GM23338 (cell line): ENCODE measurements at regions not wholly inside any gene's neighbourhood (a gene's known extent, or its start where the extent isn't known, plus 50 kb on each side); places are given as distances from the start of the nearest gene placed in this dataset.

ENCODE experiments used
- ATAC-seq: fragments of 200-7000 bp; cut with Tn5 transposase; 3 replicates; pipeline ENCODE4 v1.9.1; 2020
- DNase-seq: peaks from one replicate; pipeline ENCODE4 v3.0.0-alpha.2; 2015; ENCODE audit warnings: low spot score
- H2AFZ ChIP-seq: fragments of 200-600 bp; sonication (generic); 2 replicates; pipeline ENCODE4 v1.8.0; 2016; ENCODE audit warnings: antibody characterized with exemption, mild to moderate bottlenecking, moderate library complexity
- H3F3A ChIP-seq: fragments of 200-600 bp; sonication (generic); replicated peaks from 2 replicates; pipeline ENCODE4 v1.8.0; 2017; ENCODE audit warnings: antibody characterized with exemption, mixed run types, low read depth
- H3K27ac ChIP-seq: fragments of 200-600 bp; sonication (generic); 2 replicates; pipeline ENCODE4 v1.6.1; 2016; ENCODE audit warnings: low read depth
- H3K27me3 ChIP-seq: fragments of 200-600 bp; sonication (generic); 2 replicates; pipeline ENCODE4 v1.8.0; 2016; ENCODE audit warnings: mild to moderate bottlenecking, mixed run types, moderate library complexity; ENCODE audit not compliant: insufficient read depth
- H3K36me3 ChIP-seq: fragments of 200-600 bp; sonication (generic); 2 replicates; pipeline ENCODE4 v1.8.0; 2016; ENCODE audit warnings: mild to moderate bottlenecking; ENCODE audit not compliant: insufficient read depth
- H3K4me1 ChIP-seq: fragments of 200-600 bp; sonication (generic); 2 replicates; pipeline ENCODE4 v1.8.0; 2016; ENCODE audit warnings: mild to moderate bottlenecking, moderate library complexity; ENCODE audit not compliant: insufficient read depth
- H3K4me2 ChIP-seq: fragments of 200-600 bp; sonication (generic); 2 replicates; pipeline ENCODE4 v1.7.1; 2017; ENCODE audit warnings: mixed run types
- H3K4me3 ChIP-seq: fragments of 200-600 bp; sonication (generic); 2 replicates; pipeline ENCODE4 v1.6.1; 2016; ENCODE audit warnings: mixed run types
- H3K79me2 ChIP-seq: fragments of 200-600 bp; sonication (generic); replicated peaks from 2 replicates; pipeline ENCODE4 v1.8.0; 2017; ENCODE audit warnings: mild to moderate bottlenecking; ENCODE audit not compliant: insufficient read depth
- H3K9me2 ChIP-seq: fragments of 200-600 bp; sonication (generic); 2 replicates; pipeline ENCODE4 v1.8.0; 2017; ENCODE audit not compliant: insufficient read depth
- H4K20me1 ChIP-seq: fragments of 200-600 bp; sonication (generic); replicated peaks from 2 replicates; pipeline ENCODE4 v1.8.0; 2017; ENCODE audit warnings: mild to moderate bottlenecking; ENCODE audit not compliant: insufficient read depth
- H3K27ac Mint-ChIP-seq: 2 replicates; pipeline ENCODE4 v1.8.0; 2020; ENCODE audit warnings: inconsistent platforms, mild to moderate bottlenecking, moderate library complexity, mixed read lengths
- H3K27me3 Mint-ChIP-seq: 3 replicates; pipeline ENCODE4 v1.8.0; 2022; ENCODE audit warnings: low read depth, mild to moderate bottlenecking, moderate library complexity, mixed read lengths, inconsistent platforms; ENCODE audit not compliant: insufficient read depth, poor library complexity
- H3K36me3 Mint-ChIP-seq: 3 replicates; pipeline ENCODE4 v1.8.0; 2021; ENCODE audit warnings: low read depth, mild to moderate bottlenecking, inconsistent platforms, moderate library complexity, mixed read lengths
- H3K4me1 Mint-ChIP-seq: 3 replicates; pipeline ENCODE4 v1.8.0; 2020; ENCODE audit warnings: mild to moderate bottlenecking, inconsistent platforms, mixed read lengths
- H3K4me3 Mint-ChIP-seq: 3 replicates; pipeline ENCODE4 v1.8.0; 2021; ENCODE audit warnings: moderate library complexity, mild to moderate bottlenecking, inconsistent platforms, mixed read lengths
- H3K9me3 Mint-ChIP-seq: 3 replicates; pipeline ENCODE4 v1.8.0; 2020; ENCODE audit warnings: moderate library complexity, mild to moderate bottlenecking, inconsistent platforms, mixed read lengths
- CREB1 ChIP-seq: fragments of 250-450 bp; sonication (Bioruptor Pico); IDR thresholded peaks from 2 replicates; pipeline ENCODE4 v1.5.0; 2020; ENCODE audit warnings: low read depth, mild to moderate bottlenecking, moderate library complexity
- CTCF ChIP-seq, 2 experiments: fragments of 200-600 bp in 1 of 2; sonication (generic) in 1 of 2; conservative IDR thresholded peaks; 2 replicates each; pipeline versions ENCODE4 v1.5.1 to v1.6.1; 2016 to 2017; ENCODE audit warnings: antibody characterized with exemption in 2 of 2, low read depth in 2 of 2, mild to moderate bottlenecking in 2 of 2, moderate library complexity in 1 of 2
- EZH2 ChIP-seq: fragments of 200-600 bp; sonication (generic); IDR thresholded peaks from one replicate; pipeline ENCODE4 v1.8.0; 2017; ENCODE audit warnings: antibody characterized with exemption, mild to moderate bottlenecking, low read depth; ENCODE audit not compliant: unreplicated experiment
- EZH2phosphoT487 ChIP-seq: fragments of 200-600 bp; sonication (generic); IDR thresholded peaks from one replicate; pipeline ENCODE4 v1.8.1; 2018; ENCODE audit warnings: antibody characterized with exemption; ENCODE audit not compliant: unreplicated experiment
- JUNB ChIP-seq: IDR thresholded peaks from one replicate; pipeline ENCODE4 v1.6.1; 2016; ENCODE audit warnings: antibody characterized with exemption; ENCODE audit not compliant: unreplicated experiment
- NANOG ChIP-seq: IDR thresholded peaks from 2 replicates; pipeline ENCODE4 v1.6.1; 2016; ENCODE audit warnings: antibody characterized with exemption, borderline replicate concordance
- POLR2AphosphoS5 ChIP-seq: IDR thresholded peaks from 2 replicates; pipeline ENCODE4 v1.6.1; 2016; ENCODE audit warnings: antibody characterized with exemption, low read depth
- STAT1 ChIP-seq: IDR thresholded peaks from one replicate; pipeline ENCODE4 v1.6.1; 2016; ENCODE audit warnings: antibody characterized with exemption; ENCODE audit not compliant: unreplicated experiment
- ZNF114 ChIP-seq: fragments of 250-450 bp; sonication (Bioruptor Pico); IDR thresholded peaks from 2 replicates; pipeline ENCODE4 v1.5.0; 2020; ENCODE audit warnings: mild to moderate bottlenecking, moderate library complexity
- ZNF331 ChIP-seq: fragments of 250-450 bp; sonication (Bioruptor Pico); IDR thresholded peaks from 2 replicates; pipeline ENCODE4 v1.5.0; 2020; ENCODE audit warnings: low read depth, mild to moderate bottlenecking, moderate library complexity
- TF ChIP-seq, protein P1 (sequence below): IDR thresholded peaks from 2 replicates; pipeline ENCODE4 v1.6.1; 2016; ENCODE audit warnings: antibody characterized with exemption
- TF ChIP-seq, protein P2 (sequence below): fragments of 250-450 bp; sonication (Bioruptor Pico); IDR thresholded peaks from 2 replicates; pipeline ENCODE4 v1.5.0; 2020; ENCODE audit warnings: mild to moderate bottlenecking, moderate library complexity
- TF ChIP-seq, protein P3 (sequence below): IDR thresholded peaks from one replicate; pipeline ENCODE4 v1.6.1; 2018; ENCODE audit warnings: antibody characterized with exemption; ENCODE audit not compliant: unreplicated experiment

- Mint-ChIP-seq H3K27ac (no peak overlapping the region), H3K9me3 (peaks cover 19% of the 10 kb centered on the region; the same call in 2 of the 3 replicates), H3K27me3 (no peaks in the 10 kb centered on the region), H3K4me1 (no peaks in the 10 kb centered on the region), H3K4me3 (no peak overlapping the region), H3K36me3 (0 out of 3 replicates have a peak, but pooled peaks cover 3% of the 10 kb centered on the region)
- TF ChIP-seq, protein P1, sequence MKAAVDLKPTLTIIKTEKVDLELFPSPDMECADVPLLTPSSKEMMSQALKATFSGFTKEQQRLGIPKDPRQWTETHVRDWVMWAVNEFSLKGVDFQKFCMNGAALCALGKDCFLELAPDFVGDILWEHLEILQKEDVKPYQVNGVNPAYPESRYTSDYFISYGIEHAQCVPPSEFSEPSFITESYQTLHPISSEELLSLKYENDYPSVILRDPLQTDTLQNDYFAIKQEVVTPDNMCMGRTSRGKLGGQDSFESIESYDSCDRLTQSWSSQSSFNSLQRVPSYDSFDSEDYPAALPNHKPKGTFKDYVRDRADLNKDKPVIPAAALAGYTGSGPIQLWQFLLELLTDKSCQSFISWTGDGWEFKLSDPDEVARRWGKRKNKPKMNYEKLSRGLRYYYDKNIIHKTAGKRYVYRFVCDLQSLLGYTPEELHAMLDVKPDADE, result no peak
- TF ChIP-seq, protein P2, sequence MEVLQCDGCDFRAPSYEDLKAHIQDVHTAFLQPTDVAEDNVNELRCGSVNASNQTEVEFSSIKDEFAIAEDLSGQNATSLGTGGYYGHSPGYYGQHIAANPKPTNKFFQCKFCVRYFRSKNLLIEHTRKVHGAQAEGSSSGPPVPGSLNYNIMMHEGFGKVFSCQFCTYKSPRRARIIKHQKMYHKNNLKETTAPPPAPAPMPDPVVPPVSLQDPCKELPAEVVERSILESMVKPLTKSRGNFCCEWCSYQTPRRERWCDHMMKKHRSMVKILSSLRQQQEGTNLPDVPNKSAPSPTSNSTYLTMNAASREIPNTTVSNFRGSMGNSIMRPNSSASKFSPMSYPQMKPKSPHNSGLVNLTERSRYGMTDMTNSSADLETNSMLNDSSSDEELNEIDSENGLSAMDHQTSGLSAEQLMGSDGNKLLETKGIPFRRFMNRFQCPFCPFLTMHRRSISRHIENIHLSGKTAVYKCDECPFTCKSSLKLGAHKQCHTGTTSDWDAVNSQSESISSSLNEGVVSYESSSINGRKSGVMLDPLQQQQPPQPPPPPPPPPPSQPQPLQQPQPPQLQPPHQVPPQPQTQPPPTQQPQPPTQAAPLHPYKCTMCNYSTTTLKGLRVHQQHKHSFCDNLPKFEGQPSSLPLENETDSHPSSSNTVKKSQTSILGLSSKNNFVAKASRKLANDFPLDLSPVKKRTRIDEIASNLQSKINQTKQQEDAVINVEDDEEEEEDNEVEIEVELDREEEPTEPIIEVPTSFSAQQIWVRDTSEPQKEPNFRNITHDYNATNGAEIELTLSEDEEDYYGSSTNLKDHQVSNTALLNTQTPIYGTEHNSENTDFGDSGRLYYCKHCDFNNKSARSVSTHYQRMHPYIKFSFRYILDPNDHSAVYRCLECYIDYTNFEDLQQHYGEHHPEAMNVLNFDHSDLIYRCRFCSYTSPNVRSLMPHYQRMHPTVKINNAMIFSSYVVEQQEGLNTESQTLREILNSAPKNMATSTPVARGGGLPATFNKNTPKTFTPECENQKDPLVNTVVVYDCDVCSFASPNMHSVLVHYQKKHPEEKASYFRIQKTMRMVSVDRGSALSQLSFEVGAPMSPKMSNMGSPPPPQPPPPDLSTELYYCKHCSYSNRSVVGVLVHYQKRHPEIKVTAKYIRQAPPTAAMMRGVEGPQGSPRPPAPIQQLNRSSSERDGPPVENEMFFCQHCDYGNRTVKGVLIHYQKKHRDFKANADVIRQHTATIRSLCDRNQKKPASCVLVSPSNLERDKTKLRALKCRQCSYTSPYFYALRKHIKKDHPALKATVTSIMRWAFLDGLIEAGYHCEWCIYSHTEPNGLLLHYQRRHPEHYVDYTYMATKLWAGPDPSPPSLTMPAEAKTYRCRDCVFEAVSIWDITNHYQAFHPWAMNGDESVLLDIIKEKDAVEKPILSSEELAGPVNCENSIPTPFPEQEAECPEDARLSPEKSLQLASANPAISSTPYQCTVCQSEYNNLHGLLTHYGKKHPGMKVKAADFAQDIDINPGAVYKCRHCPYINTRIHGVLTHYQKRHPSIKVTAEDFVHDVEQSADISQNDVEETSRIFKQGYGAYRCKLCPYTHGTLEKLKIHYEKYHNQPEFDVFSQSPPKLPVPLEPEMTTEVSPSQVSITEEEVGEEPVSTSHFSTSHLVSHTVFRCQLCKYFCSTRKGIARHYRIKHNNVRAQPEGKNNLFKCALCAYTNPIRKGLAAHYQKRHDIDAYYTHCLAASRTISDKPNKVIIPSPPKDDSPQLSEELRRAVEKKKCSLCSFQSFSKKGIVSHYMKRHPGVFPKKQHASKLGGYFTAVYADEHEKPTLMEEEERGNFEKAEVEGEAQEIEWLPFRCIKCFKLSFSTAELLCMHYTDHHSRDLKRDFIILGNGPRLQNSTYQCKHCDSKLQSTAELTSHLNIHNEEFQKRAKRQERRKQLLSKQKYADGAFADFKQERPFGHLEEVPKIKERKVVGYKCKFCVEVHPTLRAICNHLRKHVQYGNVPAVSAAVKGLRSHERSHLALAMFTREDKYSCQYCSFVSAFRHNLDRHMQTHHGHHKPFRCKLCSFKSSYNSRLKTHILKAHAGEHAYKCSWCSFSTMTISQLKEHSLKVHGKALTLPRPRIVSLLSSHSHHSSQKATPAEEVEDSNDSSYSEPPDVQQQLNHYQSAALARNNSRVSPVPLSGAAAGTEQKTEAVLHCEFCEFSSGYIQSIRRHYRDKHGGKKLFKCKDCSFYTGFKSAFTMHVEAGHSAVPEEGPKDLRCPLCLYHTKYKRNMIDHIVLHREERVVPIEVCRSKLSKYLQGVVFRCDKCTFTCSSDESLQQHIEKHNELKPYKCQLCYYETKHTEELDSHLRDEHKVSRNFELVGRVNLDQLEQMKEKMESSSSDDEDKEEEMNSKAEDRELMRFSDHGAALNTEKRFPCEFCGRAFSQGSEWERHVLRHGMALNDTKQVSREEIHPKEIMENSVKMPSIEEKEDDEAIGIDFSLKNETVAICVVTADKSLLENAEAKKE (CRISPR knock-in tag), result no peak
- TF ChIP-seq NANOG (no peak), JUNB (no peak), ZNF114 (no peak), ZNF331 (CRISPR knock-in tag) (no peak), CTCF (conservative IDR thresholded peaks at IDR 0.05; ENCODE audit: low read depth in 2 of 2) (no peak), CREB1 (CRISPR knock-in tag) (no peak), STAT1 (no peak), EZH2phosphoT487 (no peak), EZH2 (no peak), POLR2AphosphoS5 (no peak)
- TF ChIP-seq, protein P3, sequence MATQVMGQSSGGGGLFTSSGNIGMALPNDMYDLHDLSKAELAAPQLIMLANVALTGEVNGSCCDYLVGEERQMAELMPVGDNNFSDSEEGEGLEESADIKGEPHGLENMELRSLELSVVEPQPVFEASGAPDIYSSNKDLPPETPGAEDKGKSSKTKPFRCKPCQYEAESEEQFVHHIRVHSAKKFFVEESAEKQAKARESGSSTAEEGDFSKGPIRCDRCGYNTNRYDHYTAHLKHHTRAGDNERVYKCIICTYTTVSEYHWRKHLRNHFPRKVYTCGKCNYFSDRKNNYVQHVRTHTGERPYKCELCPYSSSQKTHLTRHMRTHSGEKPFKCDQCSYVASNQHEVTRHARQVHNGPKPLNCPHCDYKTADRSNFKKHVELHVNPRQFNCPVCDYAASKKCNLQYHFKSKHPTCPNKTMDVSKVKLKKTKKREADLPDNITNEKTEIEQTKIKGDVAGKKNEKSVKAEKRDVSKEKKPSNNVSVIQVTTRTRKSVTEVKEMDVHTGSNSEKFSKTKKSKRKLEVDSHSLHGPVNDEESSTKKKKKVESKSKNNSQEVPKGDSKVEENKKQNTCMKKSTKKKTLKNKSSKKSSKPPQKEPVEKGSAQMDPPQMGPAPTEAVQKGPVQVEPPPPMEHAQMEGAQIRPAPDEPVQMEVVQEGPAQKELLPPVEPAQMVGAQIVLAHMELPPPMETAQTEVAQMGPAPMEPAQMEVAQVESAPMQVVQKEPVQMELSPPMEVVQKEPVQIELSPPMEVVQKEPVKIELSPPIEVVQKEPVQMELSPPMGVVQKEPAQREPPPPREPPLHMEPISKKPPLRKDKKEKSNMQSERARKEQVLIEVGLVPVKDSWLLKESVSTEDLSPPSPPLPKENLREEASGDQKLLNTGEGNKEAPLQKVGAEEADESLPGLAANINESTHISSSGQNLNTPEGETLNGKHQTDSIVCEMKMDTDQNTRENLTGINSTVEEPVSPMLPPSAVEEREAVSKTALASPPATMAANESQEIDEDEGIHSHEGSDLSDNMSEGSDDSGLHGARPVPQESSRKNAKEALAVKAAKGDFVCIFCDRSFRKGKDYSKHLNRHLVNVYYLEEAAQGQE, result no peak
- H3K4me2 ChIP-seq, result no peak overlapping the region
- no peaks in the 10 kb centered on the region for H3K79me2 ChIP-seq
- no peak overlapping the region for H3K27ac ChIP-seq
- ATAC-seq (no peak), DNase-seq (no peak)
- H2AFZ ChIP-seq, result no peak overlapping the region
- H4K20me1 ChIP-seq, result no peaks in the 10 kb centered on the region
- no peak overlapping the region for H3K4me3 ChIP-seq
- H3K4me1 ChIP-seq, result no peaks in the 10 kb centered on the region
- no peaks in the 10 kb centered on the region for H3K27me3 ChIP-seq
- H3K9me2 ChIP-seq, result no peaks in the 10 kb centered on the region
- H3K36me3 ChIP-seq, result no peaks in the 10 kb centered on the region
- no peaks in the 10 kb centered on the region for H3F3A ChIP-seq
These were observed 149.0 kb downstream of the QPCT start for GRCh38 chr2:37493425-37493824.
